ENCODE measurements at regions not wholly inside any gene's neighbourhood (a gene's known extent, or its start where the extent isn't known, plus 50 kb on each side); places are given as distances from the start of the nearest gene placed in this dataset.
A peak's percentile ranks its signal among the peaks of the same experiment; 100 is the strongest.
"Not testable (repeated sequence)": the region's sequence is repeated elsewhere in the genome, so short reads cannot be mapped to it uniquely, and the experiment has no call there.

- peaks cover 34% of the 10 kb centered on the region for H3K4me1 ChIP-seq (ENCODE audit: control insufficient read depth, insufficient read depth, low read length)
- POLR2A ChIA-PET: no interaction called here
- intact Hi-C loops (cut with micrococcal nuclease; ENCODE audit: unreplicated experiment) (no loop called here), in situ Hi-C loops (cut with HindIII; ENCODE audit: low pct_unique_long_range_greater_than_20kb, low sequenced_read_pairs) (no loop called here)
- no TSS peak for BruUV-seq (replicated peaks)
- CTCF ChIA-PET: no interaction called here
- no peak overlapping the region for H3K4me3 ChIP-seq (ENCODE audit: low read depth in 2 of 2, low read length in 2 of 2)
- ATAC-seq: no peak
- no peak for DNase-seq (ENCODE audit: low read depth, low spot score)
- TF ChIP-seq SIN3A (IDR thresholded peaks at IDR 0.05; ENCODE audit: borderline replicate concordance, insufficient read depth, low read depth, low read length) (no peak), TCF7L2 (IDR thresholded peaks at IDR 0.05; ENCODE audit: low read depth, low read length) (no peak), REST (IDR thresholded peaks at IDR 0.05; ENCODE audit: insufficient read depth in 1 of 2, low read depth in 2 of 2, low read length in 1 of 2) (no peak), POLR2AphosphoS5 (IDR thresholded peaks at IDR 0.05; ENCODE audit: low read depth, low read length) (no peak)
- TF ChIP-seq, protein P1, sequence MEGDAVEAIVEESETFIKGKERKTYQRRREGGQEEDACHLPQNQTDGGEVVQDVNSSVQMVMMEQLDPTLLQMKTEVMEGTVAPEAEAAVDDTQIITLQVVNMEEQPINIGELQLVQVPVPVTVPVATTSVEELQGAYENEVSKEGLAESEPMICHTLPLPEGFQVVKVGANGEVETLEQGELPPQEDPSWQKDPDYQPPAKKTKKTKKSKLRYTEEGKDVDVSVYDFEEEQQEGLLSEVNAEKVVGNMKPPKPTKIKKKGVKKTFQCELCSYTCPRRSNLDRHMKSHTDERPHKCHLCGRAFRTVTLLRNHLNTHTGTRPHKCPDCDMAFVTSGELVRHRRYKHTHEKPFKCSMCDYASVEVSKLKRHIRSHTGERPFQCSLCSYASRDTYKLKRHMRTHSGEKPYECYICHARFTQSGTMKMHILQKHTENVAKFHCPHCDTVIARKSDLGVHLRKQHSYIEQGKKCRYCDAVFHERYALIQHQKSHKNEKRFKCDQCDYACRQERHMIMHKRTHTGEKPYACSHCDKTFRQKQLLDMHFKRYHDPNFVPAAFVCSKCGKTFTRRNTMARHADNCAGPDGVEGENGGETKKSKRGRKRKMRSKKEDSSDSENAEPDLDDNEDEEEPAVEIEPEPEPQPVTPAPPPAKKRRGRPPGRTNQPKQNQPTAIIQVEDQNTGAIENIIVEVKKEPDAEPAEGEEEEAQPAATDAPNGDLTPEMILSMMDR (IDR thresholded peaks at IDR 0.05): no peak
- no peaks in the 10 kb centered on the region for H3K36me3 ChIP-seq (ENCODE audit: control insufficient read depth, insufficient read depth, low read length)
- no peaks in the 10 kb centered on the region for H3K9me3 ChIP-seq (ENCODE audit: control insufficient read depth, insufficient read depth, low read depth, low read length)
- H3K27ac ChIP-seq (ENCODE audit: low read length): peak overlapping the region; percentile 82; the same call in 1 of the 2 replicates
- no peaks in the 10 kb centered on the region for H3K27me3 ChIP-seq (ENCODE audit: control insufficient read depth, insufficient read depth, low read length)
These were observed 105.9 kb upstream of the PIAS1 start for GRCh38 chr15:67948215-67948614.

DNA sequence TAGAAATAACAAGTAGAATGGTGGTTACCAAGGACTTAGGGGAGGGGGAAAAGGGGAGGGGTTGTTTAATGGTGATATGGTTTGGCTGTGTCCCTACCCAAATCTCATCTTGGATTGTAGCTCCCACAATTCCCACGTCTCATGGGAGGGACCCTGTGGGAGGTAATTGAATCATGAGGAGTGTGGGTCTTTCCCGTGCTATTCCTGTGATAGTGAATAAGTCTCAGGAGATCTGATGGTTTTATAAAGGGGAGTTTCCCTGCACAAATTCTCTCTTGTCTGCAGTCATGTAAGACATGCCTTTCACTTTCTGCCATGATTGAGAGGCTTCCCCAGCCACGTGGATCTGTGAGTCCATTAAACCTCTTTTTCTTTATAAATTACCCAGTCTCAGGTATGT, 102.9 kb upstream of the PIAS1 start:
- BruUV-seq (replicated peaks); H3K36me3 ChIP-seq (ENCODE audit: control insufficient read depth, insufficient read depth, low read length); DNase-seq (ENCODE audit: low read depth, low spot score); POLR2A ChIA-PET; in situ Hi-C loops (cut with HindIII; ENCODE audit: low pct_unique_long_range_greater_than_20kb, low sequenced_read_pairs); H3K27me3 ChIP-seq (ENCODE audit: control insufficient read depth, insufficient read depth, low read length); ATAC-seq; H3K9me3 ChIP-seq (ENCODE audit: control insufficient read depth, insufficient read depth, low read depth, low read length); intact Hi-C loops (cut with micrococcal nuclease; ENCODE audit: unreplicated experiment); CTCF ChIA-PET; H3K4me3 ChIP-seq (ENCODE audit: low read depth in 2 of 2, low read length in 2 of 2): not testable (repeated sequence)
- peaks cover 14% of the 10 kb centered on the region for H3K4me1 ChIP-seq (ENCODE audit: control insufficient read depth, insufficient read depth, low read length)
- H3K27ac ChIP-seq (ENCODE audit: low read length): peak overlapping the region; percentile 23; the same call in 1 of the 2 replicates

- no TSS peak for BruUV-seq (replicated peaks)
- ChIA-PET POLR2A (no interaction called here), CTCF (no interaction called here)
- Histone ChIP-seq H3K36me3 (ENCODE audit: control insufficient read depth, insufficient read depth, low read length) (no peaks in the 10 kb centered on the region), H3K27me3 (ENCODE audit: control insufficient read depth, insufficient read depth, low read length) (no peaks in the 10 kb centered on the region), H3K9me3 (ENCODE audit: control insufficient read depth, insufficient read depth, low read depth, low read length) (no peaks in the 10 kb centered on the region), H3K4me3 (ENCODE audit: low read depth in 2 of 2, low read length in 2 of 2) (no peak overlapping the region), H3K4me1 (ENCODE audit: control insufficient read depth, insufficient read depth, low read length) (no peaks in the 10 kb centered on the region), H3K27ac (ENCODE audit: low read length) (no peak overlapping the region)
- no peak for ATAC-seq
- in situ Hi-C loops (cut with HindIII; ENCODE audit: low pct_unique_long_range_greater_than_20kb, low sequenced_read_pairs): no loop called here
- intact Hi-C loops (cut with micrococcal nuclease; ENCODE audit: unreplicated experiment): no loop called here
- no peak for DNase-seq (ENCODE audit: low read depth, low spot score)
- TF ChIP-seq, protein P1 (IDR thresholded peaks at IDR 0.05): no peak
- TF ChIP-seq SIN3A (IDR thresholded peaks at IDR 0.05; ENCODE audit: borderline replicate concordance, insufficient read depth, low read depth, low read length): no peak
- TF ChIP-seq TCF7L2 (IDR thresholded peaks at IDR 0.05; ENCODE audit: low read depth, low read length): no peak
- TF ChIP-seq REST (IDR thresholded peaks at IDR 0.05; ENCODE audit: insufficient read depth in 1 of 2, low read depth in 2 of 2, low read length in 1 of 2): no peak
- TF ChIP-seq POLR2AphosphoS5 (IDR thresholded peaks at IDR 0.05; ENCODE audit: low read depth, low read length): no peak
These were observed 100.8 kb upstream of the PIAS1 start for GRCh38 chr15:67953299-67953698.

Data from Panc1 (cell line).